ENCODE measurements at regions not wholly inside any gene's neighbourhood (a gene's known extent, or its start where the extent isn't known, plus 50 kb on each side); places are given as distances from the start of the nearest gene placed in this dataset.
"Not testable (repeated sequence)": the region's sequence is repeated elsewhere in the genome, so short reads cannot be mapped to it uniquely, and the experiment has no call there.

DNA sequence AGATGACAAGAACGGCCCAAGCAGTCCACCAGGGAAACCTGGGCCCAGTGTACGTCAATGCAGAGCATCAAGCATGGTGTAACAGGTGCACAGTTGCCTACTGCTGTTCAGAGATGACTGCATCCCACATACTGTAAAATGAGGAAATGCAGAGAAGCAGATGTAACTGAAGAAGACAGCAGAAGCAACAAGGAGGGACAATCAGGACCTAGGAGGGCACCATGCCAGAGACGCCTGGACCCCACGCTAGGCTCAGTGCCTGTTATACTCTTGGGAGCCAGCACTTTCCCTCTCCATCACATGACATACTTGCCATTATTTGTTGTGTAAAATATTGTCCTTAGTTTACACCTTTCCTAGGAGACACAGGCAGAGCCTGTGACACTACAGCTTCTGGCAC lies 57.6 kb upstream of the ZNG1F start:
- TF ChIP-seq YY1 (IDR thresholded peaks at IDR 0.05; ENCODE audit: insufficient read depth, insufficient read length); SUZ12 (IDR thresholded peaks at IDR 0.05; ENCODE audit: extremely low read depth, insufficient read depth, insufficient read length); ZNF274 (IDR thresholded peaks at IDR 0.05; ENCODE audit: low read depth, low read length): not testable (repeated sequence)

All from NT2/D1 (cell line).